ENCODE measurements at regions not wholly inside any gene's neighbourhood (a gene's known extent, or its start where the extent isn't known, plus 50 kb on each side); places are given as distances from the start of the nearest gene placed in this dataset.
"Not testable (repeated sequence)": the region's sequence is repeated elsewhere in the genome, so short reads cannot be mapped to it uniquely, and the experiment has no call there.

- DNase-seq = no peak
These were observed 465.8 kb upstream of the ANO5 start for GRCh38 chr11:21727102-21727501.

- DNase-seq = no peak
These were observed 456.5 kb upstream of the ANO5 start for GRCh38 chr11:21736404-21736803.

DNA sequence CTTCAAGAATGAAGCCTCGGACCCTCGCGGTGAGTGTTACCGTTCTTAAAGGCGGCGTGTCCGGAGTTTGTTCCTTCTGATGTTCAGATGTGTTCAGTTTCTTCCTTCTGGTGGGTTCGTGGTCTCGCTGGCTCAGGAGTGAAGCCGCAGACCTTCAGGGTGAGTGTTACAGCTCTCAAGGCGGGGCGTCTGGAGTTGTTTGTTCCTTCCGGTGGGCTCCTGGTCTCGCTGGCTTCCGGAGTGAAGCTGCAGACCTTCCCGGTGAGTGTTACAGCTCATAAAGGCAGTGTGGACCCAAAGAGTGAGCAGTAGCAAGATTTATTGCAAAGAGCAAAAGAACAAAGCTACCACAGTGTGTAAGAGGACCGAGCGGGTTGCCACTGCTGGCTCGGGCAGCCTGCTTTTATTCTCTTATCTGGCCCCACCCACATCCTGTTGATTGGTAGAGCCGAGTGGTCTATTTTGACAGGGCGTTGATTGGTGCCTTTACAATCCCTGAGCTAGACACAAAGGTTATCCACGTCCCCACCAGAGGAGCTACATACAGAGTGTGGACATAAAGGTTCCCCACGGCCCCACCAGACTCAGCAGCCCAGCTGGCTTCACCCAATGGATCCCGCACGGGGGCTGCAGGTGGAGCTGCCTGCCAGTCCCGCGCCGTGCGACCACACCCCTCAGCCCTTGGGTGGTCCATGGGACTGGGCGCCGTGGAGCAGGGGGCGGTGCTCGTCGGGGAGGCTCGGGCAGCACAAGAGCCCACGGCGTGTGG lies 440.2 kb upstream of the ANO5 start:
- DNase-seq = not testable (repeated sequence)

DNA sequence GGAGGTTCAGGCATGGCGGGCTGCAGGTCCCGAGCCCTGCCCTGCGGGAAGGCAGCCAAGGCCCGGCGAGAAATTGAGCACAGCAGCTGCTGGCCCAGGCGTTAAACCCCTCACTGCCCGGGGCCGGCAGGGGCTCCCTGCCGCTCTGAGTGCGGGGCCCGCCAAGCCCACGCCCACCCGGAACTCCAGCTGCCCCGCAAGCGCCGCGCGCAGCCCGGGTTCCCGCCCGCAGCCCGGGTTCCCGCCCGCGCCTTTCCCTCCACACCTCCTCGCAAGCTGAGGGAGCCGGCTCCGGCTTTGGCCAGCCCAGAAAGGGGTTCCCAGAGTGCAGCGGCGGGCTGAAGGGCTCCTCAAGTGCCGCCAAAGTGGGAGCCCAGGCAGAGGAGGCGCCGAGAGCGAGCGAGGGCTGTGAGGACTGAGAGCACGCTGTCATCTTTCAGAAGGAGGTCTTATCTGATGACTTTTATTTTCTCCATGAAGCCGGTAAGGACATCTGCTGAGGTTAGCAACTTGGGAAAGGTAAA lies 439.6 kb upstream of the ANO5 start:
- not testable (repeated sequence) for DNase-seq

DNA sequence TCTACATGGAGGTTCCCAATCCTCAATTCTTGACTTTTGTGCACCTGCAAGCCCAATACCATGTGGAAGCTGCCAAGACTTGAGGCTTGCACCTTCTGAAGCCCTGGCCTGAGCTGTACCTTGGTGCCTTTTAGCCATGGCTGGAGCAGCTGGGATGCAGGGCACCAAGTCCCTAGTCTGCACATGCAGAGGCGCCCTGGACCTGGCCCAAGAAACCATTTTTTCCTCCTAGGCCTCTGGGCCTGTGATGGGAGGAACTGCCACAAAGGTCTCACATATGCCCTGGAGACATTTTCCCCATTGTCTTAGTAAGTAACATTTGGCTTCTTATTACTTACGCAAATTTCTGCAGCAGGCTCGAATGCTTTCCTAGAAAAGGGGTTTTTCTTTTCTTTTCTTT lies 431.9 kb upstream of the ANO5 start:
- no peak for DNase-seq

- DNase-seq = no peak
These were observed 424.5 kb upstream of the ANO5 start for GRCh38 chr11:21768388-21768787.

DNA sequence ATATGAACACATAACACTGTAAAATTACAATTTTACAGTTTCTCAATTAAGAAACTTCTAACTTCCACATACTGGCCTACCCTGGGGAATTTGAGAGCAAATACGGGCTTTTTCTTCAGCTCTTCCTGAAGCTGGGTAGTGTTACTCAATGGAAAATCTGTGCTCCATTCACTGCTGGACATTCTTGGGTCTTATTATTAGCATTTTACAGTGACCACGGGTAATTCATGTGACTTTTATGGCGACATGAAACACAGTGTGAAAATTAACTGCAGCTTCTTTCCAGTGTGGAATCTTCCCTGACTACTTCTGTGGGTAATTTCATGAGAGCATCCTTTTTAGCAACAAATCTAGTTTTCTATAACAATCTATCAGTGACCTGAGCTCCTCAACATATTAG lies 423.7 kb upstream of the ANO5 start:
- DNase-seq = no peak

GRCh38 chr11:21771097-21771496 lies 421.8 kb upstream of the ANO5 start:
- no peak for DNase-seq

- DNase-seq = no peak
These were observed 418.7 kb upstream of the ANO5 start for GRCh38 chr11:21774212-21774611.

DNA sequence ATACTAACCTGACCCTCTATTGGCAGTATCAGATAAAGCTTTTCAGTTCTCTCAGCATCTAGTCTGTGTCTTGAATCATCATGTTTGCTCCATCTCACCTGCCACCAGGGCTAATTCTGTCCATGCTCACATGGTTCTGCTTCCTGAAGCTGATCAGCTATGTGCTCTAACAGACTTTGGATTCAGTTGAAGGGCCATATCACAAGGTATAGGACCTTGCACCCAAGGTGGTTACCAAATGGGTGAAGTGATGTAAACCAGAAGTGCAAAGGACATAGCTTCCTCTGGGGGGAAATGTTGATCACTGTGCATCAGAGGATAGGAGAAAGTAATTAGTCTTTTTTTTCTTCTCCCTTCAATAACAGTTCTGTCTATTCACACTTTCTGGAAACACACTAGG lies 417.0 kb upstream of the ANO5 start:
- no peak for DNase-seq

DNA sequence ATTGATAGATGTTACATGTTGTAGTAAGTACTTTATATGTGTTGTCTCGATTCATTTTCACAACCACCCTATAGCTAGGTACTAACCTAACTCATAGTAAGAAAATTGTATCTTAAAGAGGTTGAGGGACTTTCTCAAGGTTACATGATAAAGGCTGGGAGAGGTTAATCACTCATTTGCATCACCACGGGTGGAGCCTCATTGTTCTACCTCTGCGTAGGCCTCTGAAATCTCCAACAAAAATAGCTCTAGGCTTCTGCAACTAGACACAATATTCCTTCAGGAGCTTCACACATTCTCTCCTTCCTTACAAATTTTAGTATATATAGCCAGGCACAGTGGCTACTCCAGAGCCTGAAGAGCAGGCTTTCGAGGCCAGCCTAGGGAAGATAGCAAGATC lies 408.9 kb upstream of the ANO5 start:
- DNase-seq = no peak

DNA sequence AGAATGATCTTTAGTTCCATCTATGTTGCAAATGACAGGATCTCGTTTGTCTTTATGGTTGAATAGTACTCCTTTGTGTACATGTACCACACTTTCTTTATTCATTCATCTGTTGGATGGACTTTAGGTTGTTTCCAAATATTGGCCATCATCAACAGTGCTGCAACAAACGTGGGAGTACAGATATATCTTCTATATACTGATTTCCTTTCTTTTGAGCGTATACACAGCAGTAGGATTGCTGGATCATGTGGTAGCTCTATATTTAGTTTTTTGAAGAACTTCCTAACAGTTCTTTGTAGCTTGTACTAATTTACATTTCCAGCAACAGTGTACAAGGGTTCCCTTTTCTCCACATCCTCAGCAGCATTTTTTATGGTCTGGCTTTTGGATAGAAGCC lies 407.5 kb upstream of the ANO5 start:
- DNase-seq = no peak

- no peak for DNase-seq
These were observed 398.6 kb upstream of the ANO5 start for GRCh38 chr11:21794306-21794705.

DNA sequence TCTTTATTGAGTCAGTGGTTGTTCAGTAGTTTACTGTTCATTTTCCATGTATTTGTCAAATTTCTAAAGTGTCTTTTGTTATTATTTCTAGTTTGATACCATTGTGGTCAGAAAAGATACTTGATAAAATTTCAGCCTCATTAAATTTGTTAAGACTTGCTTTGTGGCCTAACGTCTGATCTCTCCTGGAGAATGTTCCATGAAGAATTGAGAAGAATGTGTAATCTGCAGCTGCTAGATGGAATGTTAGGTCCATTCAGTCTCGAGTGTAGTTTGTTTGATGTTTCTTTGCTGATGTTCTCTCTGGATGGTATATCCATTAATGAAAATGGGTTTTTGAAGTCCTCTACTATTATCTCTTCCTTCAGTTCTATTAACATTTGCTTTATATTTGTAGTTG lies 394.7 kb upstream of the ANO5 start:
- no peak for DNase-seq

GRCh38 chr11:21804523-21804922 lies 388.4 kb upstream of the ANO5 start:
- DNase-seq = not testable (repeated sequence)

- no peak for DNase-seq
These were observed 386.4 kb upstream of the ANO5 start for GRCh38 chr11:21806508-21806907.

GRCh38 chr11:21806947-21807346 lies 385.9 kb upstream of the ANO5 start:
- no peak for DNase-seq

- no peak for DNase-seq
These were observed 385.5 kb upstream of the ANO5 start for GRCh38 chr11:21807350-21807749.

GRCh38 chr11:21810650-21811049 lies 382.2 kb upstream of the ANO5 start:
- DNase-seq = peak; percentile 7

DNA sequence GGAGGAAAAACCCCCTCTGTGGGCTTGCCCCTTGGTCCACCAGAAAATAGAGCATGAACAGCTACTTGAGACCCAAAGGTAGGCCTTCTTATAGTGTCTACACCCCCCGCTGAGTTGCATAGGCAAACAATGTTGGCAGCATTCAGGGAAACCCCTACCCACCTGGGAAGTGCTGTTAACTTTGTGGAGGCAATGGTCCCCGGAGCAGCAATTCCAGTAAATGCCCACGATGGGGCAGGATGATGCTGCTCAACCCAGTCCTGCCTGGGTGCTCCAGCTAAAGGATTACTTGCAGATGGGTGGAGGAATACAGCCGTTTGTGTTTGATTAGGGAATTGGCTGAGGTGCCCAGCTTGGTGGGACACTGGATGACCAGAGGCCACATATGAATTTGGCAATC lies 381.3 kb upstream of the ANO5 start:
- no peak for DNase-seq

DNA sequence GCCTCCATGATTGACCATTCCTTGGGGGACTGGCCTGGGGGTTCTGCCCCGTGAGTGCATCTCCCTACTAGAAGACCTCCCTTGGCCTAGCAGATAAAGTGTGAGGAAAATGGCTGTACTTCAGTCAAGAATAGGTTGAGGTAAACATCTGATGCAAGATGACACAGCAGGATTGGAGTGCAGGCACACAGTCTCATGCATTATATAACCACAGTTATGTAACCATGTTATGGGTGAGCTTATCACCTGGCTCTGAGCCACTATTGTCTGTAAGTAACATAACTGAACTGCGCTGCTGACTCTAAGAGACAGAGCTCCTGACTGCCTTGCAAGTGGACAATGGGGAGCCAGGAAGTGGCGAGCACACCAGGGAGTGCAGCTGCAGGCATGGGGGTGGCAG lies 378.7 kb upstream of the ANO5 start:
- no peak for DNase-seq

DNA sequence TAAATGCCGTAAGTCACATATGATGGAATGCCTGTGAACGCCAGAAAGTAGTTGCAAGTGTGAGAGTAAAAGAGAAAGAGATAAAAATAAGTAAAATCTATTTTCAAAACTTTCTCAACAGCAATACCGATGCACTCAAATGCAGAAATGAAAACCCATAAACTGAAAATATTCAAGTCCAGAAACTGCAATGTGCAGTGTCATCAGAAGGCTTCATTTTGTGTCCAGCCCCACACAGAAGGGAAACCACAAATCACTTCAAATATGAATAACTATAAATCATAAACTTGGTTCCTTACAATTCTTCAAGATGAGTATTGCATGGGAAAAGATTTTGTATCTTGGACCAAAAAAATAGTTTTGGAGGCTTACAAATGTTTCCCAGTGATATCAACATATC lies 375.2 kb upstream of the ANO5 start:
- DNase-seq = no peak

DNA sequence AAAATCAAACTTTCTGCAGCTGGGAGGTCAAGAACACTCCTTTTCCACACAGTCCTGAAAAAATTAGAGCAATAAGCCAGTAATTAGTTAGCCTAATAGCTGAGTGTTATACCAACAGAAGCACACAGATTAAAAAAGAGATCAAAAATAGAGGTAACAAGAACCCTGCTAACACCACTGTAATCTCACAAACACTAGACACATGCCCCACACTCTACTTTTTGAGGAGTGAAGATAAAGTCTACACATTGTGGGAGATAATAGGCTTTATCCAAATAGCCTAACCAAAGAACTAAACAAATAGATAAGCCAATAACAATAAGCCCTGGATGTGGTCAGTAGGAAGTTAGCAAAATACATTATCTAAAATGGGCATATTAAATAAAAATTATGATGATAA lies 372.7 kb upstream of the ANO5 start:
- DNase-seq = no peak

DNA sequence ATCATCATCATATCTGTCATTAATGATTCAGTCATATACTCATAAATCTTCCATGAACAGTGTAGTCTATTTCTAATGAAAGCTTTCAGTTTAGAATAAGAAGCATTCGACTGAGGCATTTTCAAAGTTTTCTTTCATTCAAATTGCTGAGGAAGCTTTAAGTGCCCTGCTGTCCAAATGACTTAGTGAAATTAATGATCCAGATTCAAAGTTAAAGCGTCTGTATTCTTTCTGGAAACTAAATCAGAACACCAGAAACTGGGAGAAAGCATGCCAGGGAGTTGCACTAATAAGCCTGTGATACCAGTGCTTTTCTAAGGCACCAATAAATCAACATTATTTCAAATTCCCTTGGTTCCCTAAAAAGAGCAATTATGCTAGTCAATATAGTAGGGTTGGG lies 367.8 kb upstream of the ANO5 start:
- DNase-seq = no peak

DNA sequence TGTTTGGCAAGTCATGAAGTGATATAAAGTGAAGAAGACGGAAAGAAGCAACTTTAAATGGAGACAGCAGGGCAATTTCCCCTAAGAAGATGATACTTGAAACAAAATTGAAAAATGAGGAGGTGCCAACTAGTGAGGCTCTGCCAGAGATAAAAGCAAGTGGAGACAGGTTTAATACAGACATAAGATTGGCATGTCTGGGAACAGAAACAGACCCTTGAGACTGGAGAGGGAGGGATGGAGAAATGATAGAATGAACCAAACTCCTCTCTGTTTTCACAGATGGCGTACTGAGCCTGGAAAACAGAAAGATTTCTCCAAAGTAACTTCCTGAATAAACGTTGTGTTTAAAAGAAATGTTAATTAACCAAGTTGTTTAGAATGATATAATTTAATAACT lies 354.5 kb upstream of the ANO5 start:
- DNase-seq = no peak

Measured in SHP77 treated with DMSO at 0.1 percent for 48 hours (cell line).